ENCODE measurements at regions not wholly inside any gene's neighbourhood (a gene's known extent, or its start where the extent isn't known, plus 50 kb on each side); places are given as distances from the start of the nearest gene placed in this dataset.
A peak's percentile ranks its signal among the peaks of the same experiment; 100 is the strongest.

- H3K9me3 ChIP-seq (replicated peaks; ENCODE audit: control insufficient read depth, insufficient read depth, low read length): no peaks in the 10 kb centered on the region
These were observed 808.1 kb downstream of the EFNA5 start for GRCh38 chr5:106862450-106863193.

DNA sequence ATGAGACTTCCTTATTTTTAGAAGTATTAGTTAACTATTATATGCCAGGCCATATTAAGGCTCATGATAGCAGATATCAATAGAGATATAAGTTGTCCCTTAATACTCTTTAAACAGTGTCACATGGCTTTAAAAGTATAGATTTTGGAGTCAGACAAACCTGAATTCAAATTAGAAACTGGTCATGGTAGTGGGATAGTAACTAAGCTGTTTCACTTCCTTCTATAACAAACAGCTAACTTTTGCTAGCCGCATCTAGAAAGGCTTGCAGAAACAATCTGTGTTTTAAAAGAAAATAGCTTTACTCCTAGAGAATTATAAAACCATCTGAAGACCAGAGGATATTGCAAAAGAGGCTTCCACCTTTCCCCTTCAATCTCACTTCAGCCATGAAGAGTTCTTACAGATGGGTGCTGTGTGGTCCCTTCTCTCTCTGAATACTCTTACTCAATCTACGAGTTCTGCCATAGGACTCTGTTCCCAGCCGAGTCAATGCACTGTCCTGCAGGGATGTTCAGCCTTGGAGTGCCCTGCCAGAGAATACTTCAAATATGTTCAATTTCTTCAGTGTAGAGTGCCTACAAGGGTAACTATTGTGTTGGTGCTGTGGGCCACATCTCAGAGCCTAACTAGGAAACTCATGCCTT, 810.2 kb downstream of the EFNA5 start:
- no peak for DNase-seq (ENCODE audit: low read depth, low spot score)
- H2AFZ ChIP-seq (ENCODE audit: low read depth, low read length): no peak overlapping the region
- no peaks in the 10 kb centered on the region for H3K27me3 ChIP-seq (ENCODE audit: control insufficient read depth in 2 of 2, insufficient read depth in 2 of 2, low read length in 2 of 2)
- no peak overlapping the region for H3K9ac ChIP-seq (replicated peaks; ENCODE audit: extremely low read depth, insufficient read depth, low read length)
- no peaks in the 10 kb centered on the region for H4K20me1 ChIP-seq (replicated peaks; ENCODE audit: control insufficient read depth, extremely low read depth, insufficient read depth, low read length)
- ChIA-PET POLR2A (no interaction called here), CTCF (interaction anchor here (1.2 kb wide), 1 partner anchor 9 kb away, joined by 3 read pairs; no protein-coding TSS in a partner anchor)
- H3K4me1 ChIP-seq (ENCODE audit: control insufficient read depth, extremely low read depth, insufficient read depth, low read length): no peaks in the 10 kb centered on the region
- no peaks in the 10 kb centered on the region for H3K9me1 ChIP-seq (replicated peaks; ENCODE audit: control insufficient read depth, extremely low read depth, insufficient read depth, low read length)
- FAIRE-seq: no peak
- no peak overlapping the region for H3K4me3 ChIP-seq (replicated peaks in 1 of 3; ENCODE audit: insufficient read depth in 1 of 3, low read depth in 1 of 3, low read length in 3 of 3)
- TF ChIP-seq POLR2A (IDR thresholded peaks at IDR 0.05; ENCODE audit: low read depth, low read length): no peak
- no peak for TF ChIP-seq GATA2 (IDR thresholded peaks at IDR 0.05; ENCODE audit: insufficient read depth, insufficient read length, low read depth, low read length)
- TF ChIP-seq MYC (IDR thresholded peaks at IDR 0.05; ENCODE audit: low read depth, low read length): no peak
- no peak for TF ChIP-seq MAX (IDR thresholded peaks at IDR 0.05; ENCODE audit: insufficient read depth, insufficient read length)
- dilution Hi-C loops (cut with MboI; ENCODE audit: extremely low pct_ligation_motif_present, low sequenced_read_pairs) (no loop called here), intact Hi-C loops (cut with micrococcal nuclease) (no loop called here)
- no TSS peak for BruUV-seq (replicated peaks)
- no peak overlapping the region for H3K27ac ChIP-seq (ENCODE audit: insufficient read depth, low read depth, low read length)
- no peak overlapping the region for H3K4me2 ChIP-seq (ENCODE audit: insufficient read depth, low read length)
- no peaks in the 10 kb centered on the region for H3K9me3 ChIP-seq (replicated peaks; ENCODE audit: control insufficient read depth, insufficient read depth, low read length)
- H3K36me3 ChIP-seq (ENCODE audit: control insufficient read depth in 2 of 2, extremely low read depth in 1 of 2, insufficient read depth in 2 of 2, low read length in 2 of 2): no peaks in the 10 kb centered on the region
- no peaks in the 10 kb centered on the region for H3K79me2 ChIP-seq (ENCODE audit: control insufficient read depth, insufficient read depth, low read length)

More at GRCh38 chr5:106862450-106863193, 808.1 kb downstream of the EFNA5 start:
- DNase-seq (ENCODE audit: low read depth, low spot score) (peak; percentile 84), FAIRE-seq (no peak)
- Histone ChIP-seq H3K27me3 (ENCODE audit: control insufficient read depth in 2 of 2, insufficient read depth in 2 of 2, low read length in 2 of 2) (no peaks in the 10 kb centered on the region), H3K4me2 (ENCODE audit: insufficient read depth, low read length) (no peak overlapping the region), H3K4me1 (ENCODE audit: control insufficient read depth, extremely low read depth, insufficient read depth, low read length) (no peaks in the 10 kb centered on the region), H2AFZ (ENCODE audit: low read depth, low read length) (no peak overlapping the region), H3K4me3 (replicated peaks in 1 of 3; ENCODE audit: insufficient read depth in 1 of 3, low read depth in 1 of 3, low read length in 3 of 3) (no peak overlapping the region), H3K9me1 (replicated peaks; ENCODE audit: control insufficient read depth, extremely low read depth, insufficient read depth, low read length) (no peaks in the 10 kb centered on the region), H4K20me1 (replicated peaks; ENCODE audit: control insufficient read depth, extremely low read depth, insufficient read depth, low read length) (no peaks in the 10 kb centered on the region), H3K79me2 (ENCODE audit: control insufficient read depth, insufficient read depth, low read length) (no peaks in the 10 kb centered on the region), H3K9ac (replicated peaks; ENCODE audit: extremely low read depth, insufficient read depth, low read length) (no peak overlapping the region), H3K27ac (ENCODE audit: insufficient read depth, low read depth, low read length) (no peak overlapping the region), H3K36me3 (ENCODE audit: control insufficient read depth in 2 of 2, extremely low read depth in 1 of 2, insufficient read depth in 2 of 2, low read length in 2 of 2) (no peaks in the 10 kb centered on the region)
- peak; percentile 35 for TF ChIP-seq POLR2AphosphoS5 (IDR thresholded peaks at IDR 0.05; ENCODE audit: insufficient read depth, low read depth, low read length)
- no peak for TF ChIP-seq POLR2A (IDR thresholded peaks at IDR 0.05; ENCODE audit: low read depth, low read length)
- TF ChIP-seq FOS (IDR thresholded peaks at IDR 0.05; ENCODE audit: borderline replicate concordance, insufficient read depth, low read length): peak; percentile 28
- intact Hi-C loops (cut with micrococcal nuclease) (no loop called here), dilution Hi-C loops (cut with MboI; ENCODE audit: extremely low pct_ligation_motif_present, low sequenced_read_pairs) (no loop called here)
- POLR2A ChIA-PET: no interaction called here
- CTCF ChIA-PET: interaction anchor here (0.9 to 1.7 kb wide), 3 partner anchors 18 to 593 kb away, joined by 3 to 5 read pairs (median 4); no protein-coding TSS in a partner anchor
- no TSS peak for BruUV-seq (replicated peaks)

All from endothelial cell of umbilical vein (primary cell).